ENCODE measurements at regions not wholly inside any gene's neighbourhood (a gene's known extent, or its start where the extent isn't known, plus 50 kb on each side); places are given as distances from the start of the nearest gene placed in this dataset.

GRCh38 chr3:107028086-107028485, 349.2 kb upstream of the CCDC54 start:
- in situ Hi-C loops (cut with HindIII; ENCODE audit: low pct_unique_long_range_greater_than_20kb, low sequenced_read_pairs) = no loop called here

GRCh38 chr3:107028626-107029025, 348.6 kb upstream of the CCDC54 start:
- in situ Hi-C loops (cut with HindIII; ENCODE audit: low pct_unique_long_range_greater_than_20kb, low sequenced_read_pairs) = no loop called here
- no peak for TF ChIP-seq JUND (IDR thresholded peaks at IDR 0.05; ENCODE audit: low read depth)
- DNase-seq (ENCODE audit: low read depth in 1 of 2, low spot score in 1 of 2) = no peak

More at GRCh38 chr3:107028086-107028485, 349.2 kb upstream of the CCDC54 start:
- DNase-seq (ENCODE audit: low read depth in 1 of 2, low spot score in 1 of 2) = no peak
- TF ChIP-seq JUND (IDR thresholded peaks at IDR 0.05; ENCODE audit: low read depth) = no peak

DNA sequence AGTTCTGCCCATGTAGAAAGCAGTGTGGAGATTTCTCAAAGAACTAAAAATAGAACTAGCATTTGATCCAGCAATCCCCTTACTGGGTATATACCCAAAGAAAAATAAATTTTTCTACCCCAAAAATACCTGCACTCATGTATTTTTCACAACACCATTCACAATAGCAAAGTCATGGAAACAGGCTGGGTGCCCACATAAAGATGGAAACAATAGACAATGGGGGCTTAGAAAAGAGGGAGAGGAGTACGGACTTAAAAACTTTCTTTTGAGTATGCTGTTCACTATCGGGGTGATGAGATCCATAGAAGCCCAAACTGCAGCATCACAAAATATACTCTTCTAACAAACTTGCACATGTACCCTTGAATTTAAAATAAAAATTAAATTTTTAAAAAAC, 345.1 kb upstream of the CCDC54 start:
- DNase-seq (ENCODE audit: low read depth in 1 of 2, low spot score in 1 of 2) = no peak
- no peak for TF ChIP-seq JUND (IDR thresholded peaks at IDR 0.05; ENCODE audit: low read depth)
- in situ Hi-C loops (cut with HindIII; ENCODE audit: low pct_unique_long_range_greater_than_20kb, low sequenced_read_pairs) = no loop called here

DNA sequence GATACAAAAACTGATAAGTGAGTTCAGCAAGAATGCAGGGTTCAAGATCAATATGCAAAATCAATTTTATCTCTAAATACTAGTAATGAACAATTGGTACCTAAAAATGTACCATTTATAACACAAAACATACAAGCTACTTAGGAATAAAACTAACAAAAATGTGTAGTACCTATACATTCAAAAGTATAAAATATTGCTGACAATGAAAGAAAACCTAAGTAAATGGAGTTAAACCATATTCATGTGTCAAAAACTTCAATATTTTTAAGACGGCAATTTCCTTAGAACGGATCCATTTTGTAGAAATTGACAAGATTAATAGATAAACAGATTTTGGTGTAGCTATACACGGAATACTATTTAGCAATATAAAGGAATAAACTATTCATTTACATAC, 343.1 kb upstream of the CCDC54 start:
- no peak for TF ChIP-seq JUND (IDR thresholded peaks at IDR 0.05; ENCODE audit: low read depth)
- in situ Hi-C loops (cut with HindIII; ENCODE audit: low pct_unique_long_range_greater_than_20kb, low sequenced_read_pairs) = no loop called here

DNA sequence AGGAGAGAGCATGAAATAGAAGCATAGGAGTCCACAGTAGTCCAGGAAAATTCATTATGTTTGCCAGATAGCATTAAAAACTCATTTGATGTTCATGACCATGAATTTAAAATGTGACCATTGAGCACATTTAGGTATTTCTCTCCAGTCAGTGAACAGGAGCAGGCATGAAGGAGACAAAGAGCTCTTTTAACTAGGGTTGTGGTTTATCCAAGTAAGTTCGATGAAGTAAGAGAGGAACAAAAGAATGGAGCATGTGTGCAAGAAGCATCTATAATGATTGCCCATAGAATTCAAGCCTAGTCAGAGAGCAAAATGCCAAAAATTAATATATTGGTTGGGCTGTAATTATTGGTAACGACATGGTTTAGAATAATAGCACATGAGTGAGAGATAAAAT, 342.1 kb upstream of the CCDC54 start:
- TF ChIP-seq JUND (IDR thresholded peaks at IDR 0.05; ENCODE audit: low read depth) = no peak
- DNase-seq (ENCODE audit: low read depth in 1 of 2, low spot score in 1 of 2) = no peak
- in situ Hi-C loops (cut with HindIII; ENCODE audit: low pct_unique_long_range_greater_than_20kb, low sequenced_read_pairs) = no loop called here

More for the DNA sequence above, 343.1 kb upstream of the CCDC54 start:
- no peak for DNase-seq (ENCODE audit: low read depth in 1 of 2, low spot score in 1 of 2)

GRCh38 chr3:107044677-107045076, 332.6 kb upstream of the CCDC54 start:
- TF ChIP-seq JUND (IDR thresholded peaks at IDR 0.05; ENCODE audit: low read depth) = no peak
- DNase-seq (ENCODE audit: low read depth in 1 of 2, low spot score in 1 of 2) = no peak
- in situ Hi-C loops (cut with HindIII; ENCODE audit: low pct_unique_long_range_greater_than_20kb, low sequenced_read_pairs) = no loop called here

- no peak for TF ChIP-seq JUND (IDR thresholded peaks at IDR 0.05; ENCODE audit: low read depth)
- in situ Hi-C loops (cut with HindIII; ENCODE audit: low pct_unique_long_range_greater_than_20kb, low sequenced_read_pairs) = no loop called here
- no peak for DNase-seq (ENCODE audit: low read depth in 1 of 2, low spot score in 1 of 2)
Measured at GRCh38 chr3:107045791-107046190, 331.4 kb upstream of the CCDC54 start.

DNA sequence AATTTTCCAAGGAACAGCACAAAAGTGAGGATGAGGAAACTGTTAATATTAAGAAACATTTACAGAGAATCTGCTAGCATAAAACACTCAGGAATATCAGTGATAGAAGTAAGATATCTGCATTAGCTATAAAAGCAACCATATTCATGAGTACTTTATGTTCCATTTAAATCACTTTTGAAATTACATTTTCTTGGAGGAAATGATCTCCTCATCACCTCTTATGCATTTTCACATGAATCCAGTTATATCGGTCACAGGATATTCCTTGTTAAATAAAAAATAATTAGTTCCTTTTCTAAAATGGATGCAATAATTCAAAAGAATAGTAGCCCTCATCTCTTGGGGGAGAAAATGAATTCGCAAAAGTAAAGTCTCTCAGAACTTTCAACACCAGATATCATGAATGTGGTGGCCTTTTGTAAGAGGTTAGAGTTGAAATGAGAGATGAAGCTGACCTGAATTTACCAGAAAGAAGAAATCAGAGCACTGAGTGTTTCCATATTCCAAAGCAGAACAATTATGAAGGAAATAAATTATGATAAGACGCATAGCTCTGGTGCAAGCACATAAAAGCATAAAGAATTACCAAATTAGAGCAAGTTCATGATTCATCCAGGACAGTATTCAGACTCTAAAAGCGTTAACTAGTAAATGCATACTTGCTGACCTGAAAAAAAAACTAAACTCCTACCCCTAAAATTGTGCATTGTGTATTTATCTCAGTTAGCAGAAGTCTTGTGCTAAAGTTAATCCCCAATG, 321.9 kb upstream of the CCDC54 start:
- in situ Hi-C loops (cut with HindIII; ENCODE audit: low pct_unique_long_range_greater_than_20kb, low sequenced_read_pairs) = no loop called here
- no peak for DNase-seq (ENCODE audit: low read depth in 1 of 2, low spot score in 1 of 2)
- no peak for TF ChIP-seq JUND (IDR thresholded peaks at IDR 0.05; ENCODE audit: low read depth)

DNA sequence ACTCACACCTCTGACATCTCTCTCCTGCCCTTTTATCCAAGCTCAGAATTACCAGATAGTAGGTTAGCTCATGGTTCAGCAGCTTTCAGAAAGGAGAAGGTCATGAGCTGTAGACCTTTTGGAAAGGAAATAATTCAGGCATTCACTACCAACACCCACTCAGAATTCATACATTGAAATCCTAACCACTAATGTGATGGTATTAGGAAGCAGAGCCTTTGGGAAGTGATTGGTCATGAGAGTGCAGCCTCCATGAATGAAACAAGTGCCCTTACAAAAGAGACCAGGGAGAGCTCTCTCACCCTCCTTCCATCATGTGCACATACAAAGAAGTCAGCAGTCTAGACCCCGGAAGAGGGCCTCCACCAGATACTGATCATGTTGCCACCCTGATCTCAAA, 315.8 kb upstream of the CCDC54 start:
- TF ChIP-seq JUND (IDR thresholded peaks at IDR 0.05; ENCODE audit: low read depth) = no peak
- no peak for DNase-seq (ENCODE audit: low read depth in 1 of 2, low spot score in 1 of 2)
- in situ Hi-C loops (cut with HindIII; ENCODE audit: low pct_unique_long_range_greater_than_20kb, low sequenced_read_pairs) = no loop called here

- in situ Hi-C loops (cut with HindIII; ENCODE audit: low pct_unique_long_range_greater_than_20kb, low sequenced_read_pairs) = no loop called here
- no peak for TF ChIP-seq JUND (IDR thresholded peaks at IDR 0.05; ENCODE audit: low read depth)
- no peak for DNase-seq (ENCODE audit: low read depth in 1 of 2, low spot score in 1 of 2)
Measured at GRCh38 chr3:107062310-107062709, 314.9 kb upstream of the CCDC54 start.

DNA sequence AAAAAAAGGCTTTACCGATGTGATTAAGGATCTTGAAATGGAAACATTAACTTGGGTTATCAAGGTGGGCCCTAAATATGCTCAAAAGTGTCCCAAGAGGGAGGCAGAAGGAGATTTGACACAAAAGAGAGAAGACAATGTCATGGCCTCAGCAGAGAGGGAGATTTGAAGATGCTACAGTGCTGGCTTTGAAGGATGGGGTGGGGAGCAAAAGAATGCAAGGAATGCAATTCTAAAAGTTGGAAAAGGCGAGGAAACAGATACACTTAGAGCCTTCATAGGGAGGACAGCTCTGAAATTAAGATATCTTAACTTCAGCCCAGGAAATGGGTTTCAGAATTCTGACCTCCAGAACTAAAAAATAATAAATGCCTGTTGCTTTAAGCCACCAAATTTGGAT, 314.5 kb upstream of the CCDC54 start:
- DNase-seq (ENCODE audit: low read depth in 1 of 2, low spot score in 1 of 2) = no peak
- no peak for TF ChIP-seq JUND (IDR thresholded peaks at IDR 0.05; ENCODE audit: low read depth)
- in situ Hi-C loops (cut with HindIII; ENCODE audit: low pct_unique_long_range_greater_than_20kb, low sequenced_read_pairs) = no loop called here

GRCh38 chr3:107063351-107063750, 313.9 kb upstream of the CCDC54 start:
- DNase-seq (ENCODE audit: low read depth in 1 of 2, low spot score in 1 of 2) = no peak
- in situ Hi-C loops (cut with HindIII; ENCODE audit: low pct_unique_long_range_greater_than_20kb, low sequenced_read_pairs) = no loop called here

DNA sequence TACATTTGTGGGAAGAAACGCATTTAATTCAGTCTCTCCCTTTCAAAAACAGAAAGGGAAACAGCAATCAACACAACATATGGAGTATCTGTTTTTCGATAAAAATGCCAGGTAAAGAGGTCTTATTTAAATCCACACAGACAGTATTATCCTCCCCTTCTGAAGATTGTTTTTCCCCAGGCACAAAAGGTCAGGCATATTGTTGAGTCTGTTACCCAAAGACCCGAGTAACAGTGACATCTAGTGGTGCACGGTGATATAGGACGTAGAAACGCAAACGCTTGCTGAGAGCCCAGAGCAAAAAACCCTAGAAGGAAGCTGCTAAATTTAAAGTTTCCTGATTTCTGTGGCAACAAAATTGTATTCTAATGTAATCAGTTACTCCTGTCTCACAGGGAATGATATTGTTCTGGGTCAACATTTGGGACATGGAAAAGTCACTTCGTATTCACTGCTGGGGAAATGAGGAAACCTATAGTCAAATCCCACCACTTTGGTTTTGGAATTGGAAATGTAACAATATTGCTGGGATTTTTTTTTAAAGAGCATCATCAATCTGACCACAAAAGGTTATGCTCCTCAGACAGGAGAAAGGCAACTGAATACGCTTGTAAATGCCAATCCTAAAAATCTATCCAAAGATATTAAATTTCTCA, 312.7 kb upstream of the CCDC54 start:
- DNase-seq (ENCODE audit: low read depth in 1 of 2, low spot score in 1 of 2) = peak; percentile 50 to 83
- in situ Hi-C loops (cut with HindIII; ENCODE audit: low pct_unique_long_range_greater_than_20kb, low sequenced_read_pairs) = no loop called here
- no peak for TF ChIP-seq JUND (IDR thresholded peaks at IDR 0.05; ENCODE audit: low read depth)

More at GRCh38 chr3:107063351-107063750, 313.9 kb upstream of the CCDC54 start:
- TF ChIP-seq JUND (IDR thresholded peaks at IDR 0.05; ENCODE audit: low read depth) = no peak
